ENCODE measurements at regions not wholly inside any gene's neighbourhood (a gene's known extent, or its start where the extent isn't known, plus 50 kb on each side); places are given as distances from the start of the nearest gene placed in this dataset.

DNA sequence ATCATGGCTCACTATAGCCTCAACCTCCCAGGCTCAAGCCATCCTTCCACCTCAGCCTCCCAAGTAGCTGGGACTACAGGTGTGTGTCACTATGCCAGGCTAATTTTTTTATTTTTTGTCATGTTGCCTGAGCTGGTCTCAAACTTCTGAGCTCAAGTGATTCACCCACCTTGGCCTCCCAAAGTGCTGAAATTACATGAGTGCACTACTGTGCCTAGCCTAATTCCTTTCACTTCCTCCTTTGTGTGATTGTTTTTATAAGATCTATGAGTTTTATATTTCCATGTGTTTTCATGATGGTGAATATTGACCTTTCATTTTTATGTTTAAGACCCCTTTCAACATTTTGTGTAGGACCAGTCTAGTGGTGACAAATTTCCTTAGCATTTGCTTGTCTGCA is 55.2 kb upstream of the IL12B start:
- DNase-seq = no peak

DNA sequence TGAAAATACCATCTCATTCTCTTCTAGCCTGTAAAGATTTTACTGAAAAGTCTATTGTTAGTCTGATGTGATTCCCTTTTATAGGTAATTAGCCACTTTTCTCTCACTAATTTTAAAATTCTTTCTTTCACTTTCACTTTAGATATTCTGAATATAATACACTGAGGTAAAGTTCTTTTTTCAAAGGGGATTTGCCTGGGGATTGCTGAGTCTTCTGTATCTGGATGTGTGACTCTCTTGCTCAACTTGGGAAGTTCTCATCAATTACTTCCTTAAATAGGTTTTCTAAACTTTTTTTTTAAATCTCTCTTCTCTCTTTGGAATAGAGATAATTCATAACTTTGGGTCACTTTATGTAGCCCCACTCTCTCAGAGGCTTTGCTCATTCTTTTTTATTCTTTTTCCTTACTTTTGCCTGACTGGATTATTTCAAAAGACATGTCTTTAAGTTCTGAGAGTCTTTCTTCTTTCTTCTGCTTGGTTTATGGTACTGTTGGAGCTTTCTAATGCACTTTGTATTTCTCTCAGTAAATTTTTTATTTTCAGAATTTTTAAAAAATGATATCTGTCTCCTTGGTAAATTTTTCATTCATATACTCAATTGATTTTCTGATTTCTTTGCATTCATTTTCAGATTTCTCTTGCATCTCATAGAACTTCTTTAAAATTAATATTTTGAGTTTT is 55.9 kb upstream of the IL12B start:
- DNase-seq = no peak

DNA sequence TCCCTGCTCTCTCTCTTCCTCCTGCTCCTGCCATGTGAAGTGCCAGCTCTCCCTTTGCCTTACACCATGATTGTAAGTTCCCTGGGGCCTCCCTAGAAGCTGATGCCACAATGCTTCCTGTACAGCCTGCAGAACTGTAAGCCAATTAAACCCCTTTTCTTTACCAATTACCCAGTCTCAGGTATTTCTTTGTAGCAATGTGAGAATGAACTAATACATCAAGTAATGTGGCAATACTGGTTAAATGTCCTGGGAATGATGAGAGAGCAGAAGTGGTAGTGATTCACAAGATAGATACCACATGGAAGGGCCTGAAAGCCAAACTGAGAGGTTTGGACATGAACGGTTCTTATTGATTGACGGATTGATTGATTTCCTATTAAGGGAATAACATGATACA is 62.6 kb upstream of the IL12B start:
- DNase-seq = no peak

DNA sequence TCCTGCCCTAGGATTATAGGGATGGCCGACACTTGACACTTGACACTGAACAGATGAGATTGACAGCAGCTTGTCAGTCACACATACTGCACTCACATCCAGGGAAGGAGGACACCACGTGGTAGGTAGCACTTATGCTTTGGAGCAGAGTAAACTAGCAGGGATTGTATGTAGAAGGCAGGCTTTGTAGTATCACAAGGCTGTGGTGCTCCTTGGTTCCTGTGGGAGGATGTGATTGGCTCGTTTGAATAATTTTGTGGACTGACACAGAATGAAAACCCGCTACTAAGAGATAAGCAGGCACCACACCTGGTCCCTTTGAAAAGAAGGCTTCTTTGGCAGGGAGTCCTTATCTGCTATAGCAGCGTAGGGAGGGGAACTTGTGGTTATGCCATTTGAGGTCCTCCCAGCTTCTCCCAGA is 63.6 kb upstream of the IL12B start:
- peak; percentile 94 for DNase-seq

DNA sequence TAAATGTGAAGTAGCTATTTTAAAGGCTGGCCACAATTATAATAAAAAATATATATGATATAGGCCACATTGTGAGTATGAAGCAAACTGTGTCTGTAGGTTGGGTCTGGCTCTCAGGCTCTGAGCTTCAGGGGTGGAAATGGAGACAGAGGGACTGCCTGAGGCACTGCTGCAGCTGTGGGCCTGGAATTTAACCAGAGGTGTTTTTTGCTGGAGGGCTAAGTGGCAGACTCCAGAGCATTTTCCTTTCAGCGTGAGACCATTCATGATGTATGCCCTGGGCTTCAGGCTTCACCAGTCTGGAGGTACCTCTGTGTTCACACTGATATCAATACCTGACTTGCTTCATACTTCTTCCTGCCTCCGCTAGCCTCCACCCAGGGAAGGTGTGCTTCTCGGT is 64.9 kb upstream of the IL12B start:
- no peak for DNase-seq

DNA sequence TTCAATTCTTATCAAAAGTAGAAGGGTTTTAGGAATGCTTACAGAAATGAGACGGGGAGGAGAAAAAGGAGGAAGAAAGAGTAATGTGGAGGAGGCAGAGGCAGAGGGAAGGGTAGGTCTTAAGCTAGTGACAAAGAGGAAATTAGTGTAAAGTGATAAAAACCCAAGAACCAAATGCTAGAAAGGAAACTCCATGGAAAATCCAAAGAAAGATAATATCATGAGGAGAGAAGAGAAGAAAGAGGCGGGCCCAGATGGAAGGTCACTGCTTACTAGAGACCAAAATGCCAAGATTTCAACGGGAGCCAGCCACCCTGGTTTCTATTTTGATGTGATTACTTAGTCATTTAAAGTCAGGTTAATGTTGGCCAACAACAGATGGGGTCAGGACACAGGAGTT is 68.6 kb upstream of the IL12B start:
- DNase-seq = no peak

DNA sequence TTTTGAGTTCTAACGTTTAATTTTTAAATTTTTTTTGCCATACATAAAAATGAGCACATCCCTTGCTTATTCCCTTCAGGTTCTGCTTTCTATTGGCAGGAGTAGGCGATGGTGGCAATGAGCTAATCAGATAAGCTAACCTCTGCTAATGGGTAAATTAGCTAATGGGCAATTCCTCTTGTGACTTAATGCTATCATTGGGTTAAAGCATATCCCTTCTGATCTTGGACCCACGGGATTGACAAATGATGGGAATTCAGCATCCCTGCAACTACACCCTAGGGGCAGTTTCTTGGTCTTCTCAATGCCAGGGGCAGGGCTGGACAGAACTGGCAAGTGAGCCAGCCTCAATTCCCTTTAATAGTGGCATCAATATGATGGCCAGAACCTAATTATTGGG is 70.2 kb upstream of the IL12B start:
- DNase-seq = no peak

DNA sequence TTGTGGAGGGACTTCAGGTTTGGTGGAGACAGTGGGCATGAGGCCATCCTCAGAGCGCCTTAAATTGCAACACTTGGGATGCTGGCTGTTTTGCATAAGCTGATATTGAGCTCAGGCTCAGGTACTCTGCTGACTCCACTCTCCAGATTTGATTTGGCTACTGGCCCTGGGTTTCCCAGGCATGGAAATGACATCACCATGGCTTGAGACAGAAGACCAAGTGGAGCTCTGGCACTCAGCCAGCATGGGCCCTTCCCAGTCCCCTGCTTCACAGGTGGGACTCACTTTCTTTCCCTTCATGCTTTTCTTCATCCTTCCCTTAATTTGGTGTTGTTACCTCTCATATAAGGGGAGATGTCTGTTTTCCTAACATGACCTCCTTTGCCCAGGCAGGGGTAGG is 72.0 kb upstream of the IL12B start:
- no peak for DNase-seq

DNA sequence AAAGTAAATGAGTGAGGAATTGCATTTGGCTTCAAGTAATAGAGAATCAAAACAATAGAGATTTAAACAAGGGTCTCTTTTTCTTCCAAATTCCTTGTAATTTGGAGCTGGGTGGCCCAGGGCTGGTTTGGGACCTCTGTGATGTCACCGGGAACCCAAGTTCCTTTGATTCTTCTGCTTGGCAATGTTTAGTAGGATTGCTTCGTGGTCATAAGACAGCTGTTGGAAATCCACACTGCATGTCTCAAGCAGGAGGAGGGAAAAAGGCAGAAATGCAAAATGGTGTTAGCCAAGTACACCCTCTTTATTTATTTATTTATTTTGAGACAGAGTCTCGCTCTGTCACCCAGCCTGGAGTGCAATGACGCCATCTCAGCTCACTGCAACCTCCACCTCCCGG is 72.6 kb upstream of the IL12B start:
- no peak for DNase-seq

DNA sequence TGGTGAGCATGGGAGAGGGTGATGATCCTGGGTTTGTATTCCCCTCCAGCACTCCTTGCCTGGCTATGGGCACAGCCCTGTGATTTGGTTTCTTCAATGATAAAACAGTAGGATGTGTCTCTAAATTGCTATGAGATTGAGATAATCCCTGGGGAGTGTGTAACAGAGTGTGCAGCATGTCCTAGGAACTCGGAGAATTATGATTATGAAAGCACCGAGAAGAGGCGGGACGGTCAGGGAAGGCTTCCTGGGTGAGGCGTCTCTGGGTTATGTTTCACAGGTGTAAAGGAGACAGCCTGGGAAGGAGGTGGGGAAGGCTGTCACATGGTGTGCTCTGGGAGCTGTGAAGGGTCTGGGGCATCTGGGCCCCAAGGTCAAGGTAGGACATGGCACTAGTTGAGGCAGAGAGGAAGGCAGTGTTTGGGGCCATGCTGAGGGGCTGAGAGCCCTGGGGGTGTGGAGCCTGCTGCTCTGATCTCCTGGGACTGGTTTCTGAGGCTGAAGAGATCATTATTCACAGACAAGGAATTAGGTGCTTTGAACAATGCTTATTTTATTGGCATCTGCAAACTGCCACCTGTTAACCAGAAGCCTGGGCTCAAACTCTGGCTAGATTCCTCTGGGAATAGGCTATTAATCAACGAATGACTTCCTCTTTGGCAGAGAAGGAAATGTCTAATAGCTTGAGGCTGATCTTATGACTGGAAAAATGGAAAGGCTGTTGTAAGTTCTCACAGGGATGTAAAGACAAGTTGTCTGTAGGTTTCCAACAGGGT is 73.8 kb upstream of the IL12B start:
- no peak for DNase-seq

DNA sequence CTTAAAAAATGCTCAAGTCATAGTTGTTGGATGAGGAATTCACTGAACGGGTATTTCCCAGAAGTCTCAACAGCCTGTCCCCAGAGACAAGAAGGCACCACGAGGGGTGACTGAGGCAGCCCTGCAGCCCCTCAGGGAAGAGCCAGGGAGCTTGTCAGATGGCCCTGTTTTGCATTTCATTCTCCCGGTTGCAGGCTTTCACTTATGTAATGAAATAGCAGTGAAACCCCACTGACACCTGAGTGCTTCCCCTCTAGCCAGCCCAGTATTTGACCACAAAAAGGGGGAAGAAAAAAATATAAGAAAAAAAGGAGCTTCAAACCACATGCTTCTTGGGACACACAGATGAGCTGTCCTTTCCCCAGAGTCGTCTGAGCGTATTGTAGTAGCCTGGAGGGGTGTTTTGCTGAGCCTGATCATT is 75.3 kb upstream of the IL12B start:
- no peak for DNase-seq

DNA sequence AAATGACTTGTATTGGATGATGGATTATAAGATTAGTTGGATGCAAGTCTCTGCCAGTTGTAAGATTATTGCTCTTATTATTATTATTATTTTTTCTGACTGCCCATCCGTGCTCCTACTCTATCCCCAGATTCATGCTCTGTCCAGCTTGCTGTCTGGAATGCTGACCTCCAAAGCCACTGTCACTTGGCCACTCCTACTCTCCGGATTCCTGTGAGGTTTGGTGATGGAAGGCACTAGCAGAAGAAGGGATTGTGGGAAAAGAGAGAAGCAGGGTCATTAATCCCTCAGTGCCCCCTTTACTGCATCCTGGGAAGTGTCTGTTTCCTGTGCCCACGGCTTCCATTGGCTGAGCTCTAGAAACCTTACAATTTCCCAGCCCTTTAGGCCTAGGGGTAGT is 76.3 kb upstream of the IL12B start:
- no peak for DNase-seq

DNA sequence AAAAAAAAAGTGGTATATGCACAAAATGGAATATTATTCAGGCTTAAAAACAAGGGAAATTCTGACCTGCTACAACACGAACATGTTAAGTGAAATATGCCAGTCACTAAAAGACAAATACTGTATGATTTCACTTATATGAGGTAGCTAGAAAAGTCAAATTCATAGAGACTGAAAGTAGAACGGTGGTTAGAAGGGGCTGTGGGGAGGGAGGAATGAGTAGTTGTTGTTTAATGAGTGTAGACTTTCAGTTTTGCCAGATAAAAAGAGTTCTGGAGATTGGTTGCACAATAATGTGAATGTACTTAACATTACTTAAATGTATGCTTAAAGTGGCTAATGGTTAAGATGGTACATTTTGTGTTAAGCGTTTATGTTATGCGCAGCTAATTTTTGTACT is 79.5 kb upstream of the IL12B start:
- DNase-seq = no peak

DNA sequence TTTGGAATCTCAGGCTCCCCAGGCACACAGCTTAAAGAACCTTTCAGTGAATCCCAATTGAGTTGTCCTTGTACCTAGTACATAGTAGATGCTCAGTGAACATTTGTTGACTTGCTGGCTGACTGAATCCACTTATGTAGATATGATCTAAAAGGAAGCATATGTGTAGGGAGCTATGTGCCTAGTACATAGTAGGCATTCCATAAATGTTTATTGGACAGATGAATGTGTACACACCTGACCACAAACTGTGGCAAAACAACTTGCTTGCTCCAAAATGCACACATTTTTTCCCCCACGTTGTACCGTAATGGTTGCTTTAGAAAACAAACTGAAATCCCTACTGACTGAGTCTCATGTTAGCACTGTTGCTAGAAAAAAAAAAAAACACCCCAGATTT is 80.2 kb upstream of the IL12B start:
- no peak for DNase-seq

DNA sequence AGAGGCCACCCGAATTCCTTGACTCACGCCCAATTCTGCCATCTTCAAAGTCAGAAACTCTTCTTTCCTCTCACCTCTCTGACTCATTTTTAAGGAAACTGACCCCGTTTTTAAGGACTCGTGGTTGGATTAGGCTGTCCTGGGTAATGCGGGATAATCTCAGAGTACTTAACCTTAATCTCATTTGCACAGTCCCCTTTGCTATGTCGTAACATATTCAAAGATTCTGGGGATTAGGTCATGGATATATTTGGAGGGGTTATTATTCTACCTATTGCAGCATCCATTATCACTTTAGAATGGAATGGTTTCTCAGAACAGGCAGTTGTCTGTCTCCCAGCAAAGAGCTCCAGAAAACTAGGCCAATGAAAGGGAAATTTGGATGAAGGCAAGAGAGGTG is 80.8 kb upstream of the IL12B start:
- no peak for DNase-seq

DNA sequence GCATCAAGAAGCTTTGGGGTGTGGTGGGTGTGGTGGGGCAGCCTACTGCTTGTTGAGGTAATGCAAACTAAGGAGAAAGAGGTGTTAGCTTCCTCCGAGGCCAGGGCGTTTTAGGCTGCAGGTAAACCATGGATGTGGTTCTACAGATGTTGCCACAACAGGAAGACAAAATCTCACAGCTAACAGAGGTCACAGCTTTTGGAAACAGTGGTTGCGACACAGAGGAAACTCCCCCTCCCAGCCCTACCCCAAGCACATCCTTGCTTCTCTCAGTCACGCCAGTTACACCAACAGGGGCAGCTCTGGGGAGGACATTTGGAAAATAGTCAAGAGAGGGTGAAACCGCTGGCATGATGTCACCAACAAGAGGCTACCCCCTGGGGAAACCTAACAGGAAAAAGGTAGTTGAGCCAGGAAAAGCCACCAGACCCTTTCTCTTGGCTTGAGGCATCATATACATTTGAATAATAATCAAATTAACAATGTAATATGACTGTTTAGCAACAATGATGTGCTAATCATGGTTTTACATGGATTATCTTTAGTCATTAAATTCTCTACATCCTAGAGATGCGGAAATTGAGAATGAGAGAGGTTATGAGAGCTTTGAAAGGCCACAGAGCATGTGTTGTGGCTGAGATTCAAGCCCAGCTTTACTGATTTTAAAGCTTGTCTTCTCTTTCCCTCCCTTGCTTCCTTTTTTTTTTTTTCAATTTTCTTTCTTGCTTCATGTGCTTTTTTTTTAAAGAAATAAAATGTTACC is 82.2 kb upstream of the IL12B start:
- DNase-seq = peak; percentile 32

DNA sequence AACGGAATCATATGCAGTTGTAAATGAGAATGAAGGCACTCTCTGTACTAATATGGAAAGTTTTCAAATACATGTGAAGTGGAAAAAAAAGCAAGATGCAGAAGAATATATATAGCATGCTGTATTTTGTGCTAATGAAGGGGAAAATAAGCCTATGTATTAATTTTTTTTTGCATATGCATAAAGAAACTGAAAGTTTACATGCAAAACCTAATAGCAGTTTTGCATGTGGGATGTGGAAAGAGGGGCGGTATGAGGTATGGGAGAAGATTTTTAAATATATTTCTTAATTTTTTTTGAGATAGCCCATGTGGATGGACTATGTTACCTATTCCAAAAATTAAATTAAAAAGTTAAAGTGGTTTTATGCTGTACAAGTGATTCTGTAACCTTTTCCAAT is 83.7 kb upstream of the IL12B start:
- no peak for DNase-seq

DNA sequence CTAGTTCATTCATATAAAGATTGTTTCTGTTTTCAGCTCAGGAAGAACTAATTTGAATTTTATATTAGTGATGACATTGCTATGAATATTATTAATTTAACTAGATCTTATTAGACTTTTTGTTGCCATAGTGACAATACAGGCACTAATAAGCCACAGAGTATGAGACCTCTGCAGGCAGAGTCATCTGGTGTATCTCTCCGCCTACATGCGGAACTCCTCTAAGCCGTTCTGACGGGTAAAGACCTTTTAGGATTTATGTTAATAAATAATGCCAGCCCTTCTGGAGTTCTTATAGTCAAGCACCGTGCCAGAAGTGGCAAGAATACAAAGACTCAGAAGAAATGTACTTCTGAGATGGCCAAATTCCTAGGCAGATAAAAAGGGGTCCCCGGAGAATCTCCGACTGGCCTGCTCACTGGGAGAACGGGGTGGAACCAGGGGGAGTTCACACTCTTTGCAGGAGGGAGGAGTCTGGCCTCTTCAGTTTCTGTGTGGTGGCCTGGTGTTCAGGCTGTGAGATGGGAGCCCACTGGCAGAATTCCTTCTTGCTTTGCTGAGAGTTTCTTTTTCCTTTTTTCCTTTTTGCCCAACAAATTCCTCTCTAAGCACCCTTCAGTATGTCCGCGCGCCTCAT is 85.1 kb upstream of the IL12B start:
- DNase-seq = no peak

DNA sequence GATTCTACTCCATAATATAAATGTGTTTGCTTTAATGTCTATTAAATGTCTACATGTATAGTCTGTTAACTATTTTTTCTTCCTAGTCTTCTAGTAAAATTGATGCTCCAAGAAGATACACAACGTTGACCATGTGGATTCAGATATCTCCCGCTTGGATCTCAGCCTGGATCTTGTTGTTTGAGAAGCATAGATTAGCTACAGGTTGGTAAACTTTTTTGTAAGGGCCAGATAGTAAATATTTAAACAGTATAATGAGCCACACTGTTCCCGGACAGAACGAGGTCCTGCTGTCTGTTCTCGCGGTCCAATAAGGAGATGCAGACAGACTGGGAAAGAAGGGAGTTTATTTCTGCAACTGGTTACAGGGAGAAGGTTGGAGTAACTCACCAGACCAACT is 86.2 kb upstream of the IL12B start:
- DNase-seq = no peak

DNA sequence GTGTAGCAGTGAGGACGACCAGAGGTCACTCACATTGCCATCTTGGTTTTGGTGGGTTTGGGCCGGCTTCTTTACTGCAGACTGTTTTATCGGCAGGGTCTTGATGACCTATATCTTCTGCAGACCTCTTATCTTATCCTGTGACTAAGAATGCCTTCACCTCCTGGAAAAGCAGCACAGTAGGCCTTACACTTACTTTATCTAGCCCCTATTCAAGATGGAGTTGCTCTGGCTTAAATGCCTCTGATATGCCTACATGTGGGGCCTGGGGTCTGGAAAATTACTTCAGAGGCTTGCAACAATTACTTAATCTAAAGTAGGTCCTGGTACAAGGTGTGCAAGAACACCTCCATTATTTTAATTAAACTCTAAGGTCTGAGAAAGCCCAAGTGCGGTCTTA is 86.9 kb upstream of the IL12B start:
- DNase-seq = no peak

DNA sequence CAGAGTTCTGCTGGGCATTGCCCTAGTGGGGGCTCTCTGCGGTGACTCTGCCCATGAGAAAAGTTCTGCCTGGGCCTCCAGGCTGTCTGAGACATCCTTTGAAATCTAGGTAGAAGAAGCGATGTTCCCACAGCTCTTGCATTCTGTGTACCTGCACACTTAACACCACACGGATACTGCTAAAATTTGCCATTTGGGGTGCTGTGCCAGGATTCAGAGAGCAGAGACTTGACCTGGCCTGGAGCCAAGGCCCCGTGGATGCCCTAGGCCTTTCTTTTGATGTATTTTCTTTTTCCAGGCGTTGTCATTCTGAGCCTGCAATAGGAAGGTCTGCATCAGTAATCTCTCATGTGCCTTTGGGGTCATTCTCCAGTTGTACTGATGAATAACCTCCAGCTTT is 89.3 kb upstream of the IL12B start:
- peak; percentile 45 for DNase-seq

DNA sequence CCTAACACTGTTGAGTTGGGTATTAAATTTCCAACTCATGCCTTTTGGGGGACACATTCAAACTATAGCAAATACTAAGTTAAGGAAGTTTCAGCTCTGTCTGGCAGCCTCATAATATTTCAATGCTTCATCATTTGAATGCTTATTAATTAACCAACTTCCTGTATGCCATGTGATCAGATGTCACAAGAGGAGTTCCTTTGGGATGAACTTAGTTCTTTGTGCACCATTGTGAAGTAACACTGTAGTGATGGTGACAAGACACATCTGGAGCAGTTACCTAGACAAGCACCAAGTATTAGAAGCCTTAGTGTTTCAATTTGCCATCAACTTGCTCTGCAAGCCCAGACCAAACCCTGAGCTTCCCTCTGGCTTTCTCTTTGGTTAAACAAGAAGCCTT is 90.7 kb upstream of the IL12B start:
- DNase-seq = no peak

DNA sequence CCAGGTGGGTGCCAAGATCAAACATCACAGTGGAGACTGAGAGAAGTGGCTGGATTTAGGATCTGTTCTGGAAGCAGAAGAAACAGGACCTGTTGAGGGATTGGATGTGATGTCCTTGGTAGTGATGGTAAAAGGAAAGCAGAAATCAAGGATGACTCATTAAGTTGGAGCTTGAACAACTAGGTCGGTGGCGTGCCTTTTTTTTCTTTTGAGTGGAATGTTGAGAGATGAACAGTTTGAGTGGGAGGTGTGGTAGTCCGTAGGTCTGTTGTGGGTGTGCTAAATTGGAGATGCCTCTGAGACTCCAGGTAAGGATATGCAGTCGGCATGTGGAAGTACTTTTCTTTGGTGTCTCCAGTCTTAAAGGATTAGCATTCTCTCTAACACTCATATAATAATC is 92.1 kb upstream of the IL12B start:
- DNase-seq = no peak

DNA sequence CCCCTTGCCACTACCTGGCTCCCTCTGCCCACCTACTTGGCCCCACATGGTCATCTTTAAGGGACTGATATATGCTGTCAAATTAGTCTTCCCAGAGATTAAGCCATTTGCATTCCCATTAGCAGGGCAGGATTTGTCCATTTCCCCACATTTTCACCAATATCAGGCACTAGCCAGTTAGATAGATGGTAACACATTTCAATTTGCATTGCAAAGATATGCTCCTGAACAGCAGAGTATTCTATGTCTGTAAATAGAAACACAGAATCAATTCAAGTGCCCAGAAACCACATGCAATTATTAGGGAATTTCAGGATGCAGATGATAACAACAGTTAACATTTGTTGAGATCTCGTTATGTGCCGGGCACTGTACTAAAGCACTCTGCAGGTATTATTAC is 92.6 kb upstream of the IL12B start:
- no peak for DNase-seq

All from hematopoietic multipotent progenitor cell treated with erythropoietin and hydrocortisone succinate and interleukin-3 and kit ligand, for 6 days (in vitro differentiated cells).